HL-60 (cell line): ENCODE measurements at regions not wholly inside any gene's neighbourhood (a gene's known extent, or its start where the extent isn't known, plus 50 kb on each side); places are given as distances from the start of the nearest gene placed in this dataset.

ENCODE experiments used
- DNase-seq, 2 experiments: peaks; one replicate each; pipeline ENCODE4 v3.0.0-alpha.2; 2010 to 2020; ENCODE audit warnings: low read depth in 1 of 2, low spot score in 1 of 2
- H3K27ac ChIP-seq: fragments of 250-450 bp; sonication (Bioruptor Pico); replicated peaks from 2 replicates; pipeline ENCODE4 v1.5.1; 2020; ENCODE audit warnings: mild to moderate bottlenecking, moderate library complexity
- H3K27me3 ChIP-seq: fragments of 250-450 bp; sonication (Bioruptor Pico); 2 replicates; pipeline ENCODE4 v1.5.1; 2021; ENCODE audit warnings: mild to moderate bottlenecking, moderate library complexity; ENCODE audit not compliant: insufficient read depth, poor library complexity, severe bottlenecking
- H3K4me3 ChIP-seq: replicated peaks from 2 replicates; pipeline ENCODE4 v1.5.1; 2011; ENCODE audit warnings: mild to moderate bottlenecking, control low read depth, low read length; ENCODE audit not compliant: insufficient read depth
- GABPA ChIP-seq: IDR thresholded peaks from 2 replicates; pipeline ENCODE4 v1.6.1; 2012; ENCODE audit warnings: low read depth
- POLR2AphosphoS5 ChIP-seq: IDR thresholded peaks from 2 replicates; pipeline ENCODE4 v1.6.1; 2012; ENCODE audit warnings: low read depth
- SPI1 ChIP-seq: IDR thresholded peaks from 2 replicates; pipeline ENCODE4 v1.6.1; 2012; ENCODE audit warnings: low read depth, mild to moderate bottlenecking, borderline replicate concordance
- TF ChIP-seq, protein P1 (sequence below): IDR thresholded peaks from one replicate; pipeline ENCODE4 v1.5.1; 2011; ENCODE audit warnings: low read length, control low read depth, inconsistent platforms; ENCODE audit not compliant: insufficient read depth
- TF ChIP-seq, protein P2 (sequence below): IDR thresholded peaks from 2 replicates; pipeline ENCODE4 v1.6.1; 2012; ENCODE audit warnings: low read depth; ENCODE audit not compliant: insufficient replicate concordance

- no peak overlapping the region for H3K27ac ChIP-seq
- DNase-seq, result no peak
- TF ChIP-seq, protein P1, sequence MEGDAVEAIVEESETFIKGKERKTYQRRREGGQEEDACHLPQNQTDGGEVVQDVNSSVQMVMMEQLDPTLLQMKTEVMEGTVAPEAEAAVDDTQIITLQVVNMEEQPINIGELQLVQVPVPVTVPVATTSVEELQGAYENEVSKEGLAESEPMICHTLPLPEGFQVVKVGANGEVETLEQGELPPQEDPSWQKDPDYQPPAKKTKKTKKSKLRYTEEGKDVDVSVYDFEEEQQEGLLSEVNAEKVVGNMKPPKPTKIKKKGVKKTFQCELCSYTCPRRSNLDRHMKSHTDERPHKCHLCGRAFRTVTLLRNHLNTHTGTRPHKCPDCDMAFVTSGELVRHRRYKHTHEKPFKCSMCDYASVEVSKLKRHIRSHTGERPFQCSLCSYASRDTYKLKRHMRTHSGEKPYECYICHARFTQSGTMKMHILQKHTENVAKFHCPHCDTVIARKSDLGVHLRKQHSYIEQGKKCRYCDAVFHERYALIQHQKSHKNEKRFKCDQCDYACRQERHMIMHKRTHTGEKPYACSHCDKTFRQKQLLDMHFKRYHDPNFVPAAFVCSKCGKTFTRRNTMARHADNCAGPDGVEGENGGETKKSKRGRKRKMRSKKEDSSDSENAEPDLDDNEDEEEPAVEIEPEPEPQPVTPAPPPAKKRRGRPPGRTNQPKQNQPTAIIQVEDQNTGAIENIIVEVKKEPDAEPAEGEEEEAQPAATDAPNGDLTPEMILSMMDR, result no peak
- no peak for TF ChIP-seq SPI1
- TF ChIP-seq, protein P2, sequence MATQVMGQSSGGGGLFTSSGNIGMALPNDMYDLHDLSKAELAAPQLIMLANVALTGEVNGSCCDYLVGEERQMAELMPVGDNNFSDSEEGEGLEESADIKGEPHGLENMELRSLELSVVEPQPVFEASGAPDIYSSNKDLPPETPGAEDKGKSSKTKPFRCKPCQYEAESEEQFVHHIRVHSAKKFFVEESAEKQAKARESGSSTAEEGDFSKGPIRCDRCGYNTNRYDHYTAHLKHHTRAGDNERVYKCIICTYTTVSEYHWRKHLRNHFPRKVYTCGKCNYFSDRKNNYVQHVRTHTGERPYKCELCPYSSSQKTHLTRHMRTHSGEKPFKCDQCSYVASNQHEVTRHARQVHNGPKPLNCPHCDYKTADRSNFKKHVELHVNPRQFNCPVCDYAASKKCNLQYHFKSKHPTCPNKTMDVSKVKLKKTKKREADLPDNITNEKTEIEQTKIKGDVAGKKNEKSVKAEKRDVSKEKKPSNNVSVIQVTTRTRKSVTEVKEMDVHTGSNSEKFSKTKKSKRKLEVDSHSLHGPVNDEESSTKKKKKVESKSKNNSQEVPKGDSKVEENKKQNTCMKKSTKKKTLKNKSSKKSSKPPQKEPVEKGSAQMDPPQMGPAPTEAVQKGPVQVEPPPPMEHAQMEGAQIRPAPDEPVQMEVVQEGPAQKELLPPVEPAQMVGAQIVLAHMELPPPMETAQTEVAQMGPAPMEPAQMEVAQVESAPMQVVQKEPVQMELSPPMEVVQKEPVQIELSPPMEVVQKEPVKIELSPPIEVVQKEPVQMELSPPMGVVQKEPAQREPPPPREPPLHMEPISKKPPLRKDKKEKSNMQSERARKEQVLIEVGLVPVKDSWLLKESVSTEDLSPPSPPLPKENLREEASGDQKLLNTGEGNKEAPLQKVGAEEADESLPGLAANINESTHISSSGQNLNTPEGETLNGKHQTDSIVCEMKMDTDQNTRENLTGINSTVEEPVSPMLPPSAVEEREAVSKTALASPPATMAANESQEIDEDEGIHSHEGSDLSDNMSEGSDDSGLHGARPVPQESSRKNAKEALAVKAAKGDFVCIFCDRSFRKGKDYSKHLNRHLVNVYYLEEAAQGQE, result no peak
- TF ChIP-seq POLR2AphosphoS5, result no peak
- TF ChIP-seq GABPA, result no peak
- no peak overlapping the region for H3K4me3 ChIP-seq
- H3K27me3 ChIP-seq, result no peaks in the 10 kb centered on the region
Measured at GRCh38 chr21:28539623-28539988, 453.1 kb downstream of the LTN1 start.

GRCh38 chr21:28538987-28539622 lies 453.6 kb downstream of the LTN1 start:
- TF ChIP-seq POLR2AphosphoS5, result no peak
- TF ChIP-seq, protein P2, result no peak
- Histone ChIP-seq H3K27me3 (no peaks in the 10 kb centered on the region), H3K27ac (no peak overlapping the region), H3K4me3 (no peak overlapping the region)
- no peak for DNase-seq

- Histone ChIP-seq H3K27me3 (no peaks in the 10 kb centered on the region), H3K27ac (no peak overlapping the region), H3K4me3 (no peak overlapping the region)
- no peak for DNase-seq
- TF ChIP-seq GABPA (no peak), POLR2AphosphoS5 (no peak), SPI1 (no peak)
- TF ChIP-seq, protein P2, result no peak
- TF ChIP-seq, protein P1, result no peak
Measured at GRCh38 chr21:28537371-28538079, 455.2 kb downstream of the LTN1 start.
